Right lung (tissue), 2 donors: ENCODE measurements at regions not wholly inside any gene's neighbourhood (a gene's known extent, or its start where the extent isn't known, plus 50 kb on each side); places are given as distances from the start of the nearest gene placed in this dataset.

ENCODE experiments used
- DNase-seq, 2 donors: peaks; one replicate each; pipeline ENCODE4 v3.0.0-alpha.2; 2013

DNA sequence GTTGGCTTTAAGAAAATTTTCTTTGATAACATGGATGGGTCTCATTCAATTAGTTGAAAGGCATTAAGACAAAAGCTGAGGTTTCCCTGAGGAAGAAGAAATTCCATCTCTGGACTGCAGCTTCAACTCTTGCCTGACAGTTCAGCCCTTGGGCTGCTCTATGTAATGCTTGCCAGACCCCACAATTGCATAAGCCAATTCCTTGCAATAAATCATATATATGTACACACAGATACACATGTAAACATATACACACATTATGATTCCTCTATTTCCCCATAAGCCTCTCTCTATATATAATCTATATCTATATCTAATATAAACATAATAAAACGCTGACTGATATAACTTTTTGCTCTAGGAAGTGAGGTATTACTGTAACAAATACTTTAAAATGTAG, 301.5 kb upstream of the PRMT6 start:
- DNase-seq: peak in 1 of 2 donors; percentile 1

GRCh38 chr1:106755682-106756406, 300.6 kb upstream of the PRMT6 start:
- no peak for DNase-seq

DNA sequence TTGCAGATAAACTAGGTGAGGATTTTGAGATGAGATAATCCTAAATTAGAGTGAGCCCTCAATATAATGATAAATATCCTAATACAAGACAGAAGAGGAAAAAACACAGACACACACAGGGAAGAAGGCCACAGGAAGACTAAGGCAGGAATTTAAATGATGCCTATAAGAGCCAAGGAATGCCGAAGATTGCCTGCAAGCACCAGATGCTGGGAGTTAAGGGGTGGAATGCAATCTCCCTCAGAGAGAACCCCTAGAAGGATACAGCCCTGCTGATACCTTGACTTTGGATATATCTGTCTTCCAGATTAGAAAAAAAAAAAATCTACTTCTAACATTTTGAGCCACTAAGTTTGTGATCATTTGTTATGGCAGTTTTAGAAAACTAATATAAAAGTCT, 299.7 kb upstream of the PRMT6 start:
- no peak for DNase-seq

GRCh38 chr1:106768077-106768476, 288.4 kb upstream of the PRMT6 start:
- no peak for DNase-seq

DNA sequence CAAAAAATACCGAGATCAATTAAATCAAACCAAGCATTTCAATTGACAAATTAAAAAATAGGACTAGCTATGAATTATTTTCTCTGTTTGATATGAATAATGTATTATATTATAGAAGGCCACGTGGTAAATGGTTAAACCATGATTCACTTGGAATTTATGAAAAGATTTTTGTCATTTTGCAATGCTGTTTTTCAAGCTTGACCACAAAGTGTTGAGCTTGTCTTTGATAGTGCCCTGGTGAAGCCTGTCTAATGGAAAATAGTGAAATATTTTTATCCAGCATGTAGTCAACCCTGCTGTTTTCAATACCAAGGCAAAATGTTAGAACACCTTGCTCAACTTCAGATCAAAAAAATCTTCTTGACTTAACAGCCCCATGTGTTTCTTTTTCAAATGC, 288.0 kb upstream of the PRMT6 start:
- no peak for DNase-seq

- no peak for DNase-seq
These were observed 283.3 kb upstream of the PRMT6 start for GRCh38 chr1:106773206-106773605.

GRCh38 chr1:106780066-106780465, 276.4 kb upstream of the PRMT6 start:
- no peak for DNase-seq

GRCh38 chr1:106780806-106781569, 275.5 kb upstream of the PRMT6 start:
- no peak for DNase-seq

DNA sequence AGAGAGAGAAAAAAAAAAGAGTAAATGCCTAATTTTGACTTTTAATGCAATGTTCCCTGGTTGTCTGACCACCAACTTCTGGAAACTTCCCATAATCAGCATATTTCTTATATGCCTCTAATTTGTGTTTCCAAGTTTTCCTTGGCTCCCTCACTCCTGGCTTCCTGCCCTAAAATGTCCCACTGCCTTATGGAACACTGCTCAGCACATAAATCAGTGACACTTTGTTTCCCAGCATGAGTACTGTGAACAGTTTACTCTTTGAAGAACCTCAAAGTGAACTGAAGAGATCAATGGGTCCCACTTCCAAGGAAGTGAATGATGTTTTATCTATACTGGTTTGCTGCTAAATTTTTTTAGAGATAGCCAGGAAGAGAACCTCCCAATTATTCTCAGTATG, 271.3 kb upstream of the PRMT6 start:
- peak; percentile 77 to 78 for DNase-seq

GRCh38 chr1:106787520-106787919, 269.0 kb upstream of the PRMT6 start:
- no peak for DNase-seq

DNA sequence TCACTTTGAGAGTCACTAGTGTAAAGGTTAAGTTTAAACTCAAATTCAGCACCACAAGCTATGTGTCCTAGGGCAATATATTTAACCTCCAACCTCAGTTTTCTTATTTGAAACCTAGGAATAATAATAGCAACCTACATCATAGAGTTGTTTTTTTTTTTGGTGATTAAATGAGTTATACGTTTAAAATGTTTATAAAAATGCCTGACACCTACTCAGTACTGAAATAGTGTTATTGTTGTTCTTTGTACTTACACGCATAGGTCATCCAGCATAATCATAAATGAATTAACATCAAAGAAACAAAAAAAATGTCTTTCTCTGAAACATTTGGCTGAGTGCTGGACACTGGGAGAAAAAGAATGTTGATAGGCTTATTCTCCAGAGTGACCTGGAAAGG, 266.8 kb upstream of the PRMT6 start:
- DNase-seq: no peak

DNA sequence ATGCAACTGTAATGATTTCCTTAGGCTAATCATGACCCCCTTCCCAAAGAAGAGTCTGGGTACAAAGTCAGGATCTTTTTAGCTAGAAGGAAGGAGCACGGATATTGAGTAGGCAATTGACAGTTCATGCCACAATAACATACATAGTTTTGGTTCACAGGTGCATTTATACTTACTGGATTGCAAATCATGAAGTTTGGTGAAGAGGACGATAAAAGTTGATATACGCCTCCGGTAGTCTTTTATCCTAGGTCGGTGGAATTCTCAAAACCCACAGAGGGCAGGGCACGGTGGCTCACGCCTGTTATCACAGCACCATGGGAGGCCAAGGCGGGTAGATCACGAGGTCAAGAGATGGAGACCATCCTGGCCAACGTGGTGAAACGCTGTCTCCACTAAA, 265.4 kb upstream of the PRMT6 start:
- no peak for DNase-seq

DNA sequence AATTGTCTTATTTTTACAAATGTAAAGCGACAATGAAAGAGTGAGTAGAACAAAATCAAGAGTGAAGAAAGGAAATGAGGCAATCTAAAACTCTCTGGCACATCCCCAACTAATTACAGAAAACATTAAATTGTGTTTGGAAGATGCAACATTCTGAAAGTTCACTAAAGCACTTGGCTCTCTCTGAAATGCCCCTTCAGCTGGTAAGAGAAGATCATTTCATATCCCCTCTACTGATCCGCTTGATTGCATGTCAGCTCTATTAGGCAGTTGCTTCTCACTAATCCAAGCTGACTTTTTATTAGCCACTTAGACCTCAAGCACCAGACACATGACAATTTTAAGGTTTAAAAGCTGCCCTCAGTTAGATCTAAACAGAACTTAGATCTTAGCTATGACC, 262.8 kb upstream of the PRMT6 start:
- no peak for DNase-seq

- DNase-seq: no peak
These were observed 257.5 kb upstream of the PRMT6 start for GRCh38 chr1:106798991-106799390.

DNA sequence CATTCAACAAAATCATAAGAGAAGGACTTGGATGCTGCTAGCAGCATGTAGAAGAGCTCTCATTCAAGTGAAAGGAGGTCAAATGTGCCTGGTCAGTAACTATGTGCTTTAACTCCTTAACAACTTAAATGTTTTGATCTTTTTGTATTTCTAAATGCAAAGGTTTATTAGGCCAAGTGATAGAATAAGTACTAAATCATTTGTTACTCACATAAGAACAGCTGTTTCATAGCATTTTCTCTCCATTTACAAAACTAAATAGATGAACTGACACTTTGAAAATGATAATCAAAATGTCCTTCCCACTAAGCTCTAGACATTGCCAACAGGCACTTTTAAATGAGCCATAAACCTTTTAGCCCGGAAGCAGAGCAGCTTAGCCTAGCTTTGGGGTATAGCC, 254.3 kb upstream of the PRMT6 start:
- no peak for DNase-seq

- no peak for DNase-seq
These were observed 242.1 kb upstream of the PRMT6 start for GRCh38 chr1:106814418-106814817.

DNA sequence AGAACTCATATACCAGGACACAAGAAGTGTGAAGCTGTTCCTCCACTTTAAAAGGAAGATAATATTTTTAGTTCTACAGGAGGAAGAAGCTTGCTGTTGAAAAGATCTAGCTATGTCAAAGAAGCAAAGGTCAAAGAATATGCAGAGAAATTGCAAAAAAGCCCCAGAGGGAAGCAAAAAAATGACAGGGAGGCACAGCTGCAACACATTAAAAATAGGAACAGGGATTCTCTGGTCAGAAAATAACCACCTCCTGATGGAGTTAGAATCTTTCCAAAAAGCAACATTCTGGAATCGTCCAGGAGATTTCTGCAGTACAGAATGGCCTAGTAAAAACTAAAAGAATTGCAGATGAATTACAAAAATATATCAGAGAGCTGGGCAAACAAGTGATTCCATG, 238.9 kb upstream of the PRMT6 start:
- no peak for DNase-seq

- DNase-seq: no peak
These were observed 225.0 kb upstream of the PRMT6 start for GRCh38 chr1:106831511-106831910.

GRCh38 chr1:106836708-106837107, 219.8 kb upstream of the PRMT6 start:
- DNase-seq: no peak

DNA sequence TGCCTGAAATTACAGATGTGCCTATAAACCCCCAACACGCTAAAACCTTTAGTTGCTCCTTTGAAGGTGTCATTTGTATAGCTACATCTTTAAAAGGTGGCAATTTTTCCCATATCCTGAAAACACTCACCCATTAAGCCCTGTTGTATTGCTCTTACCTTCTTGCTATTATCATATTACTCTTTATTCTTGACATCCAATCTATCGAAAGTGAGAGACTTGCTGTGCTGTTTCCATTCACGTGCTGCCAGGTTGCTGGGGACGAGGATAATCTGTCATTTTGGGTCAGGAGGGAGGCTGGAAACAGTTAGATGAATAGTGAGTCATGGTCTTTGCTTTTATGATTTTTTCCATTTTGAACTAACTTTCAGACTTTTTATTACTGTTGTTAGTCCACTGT, 213.0 kb upstream of the PRMT6 start:
- DNase-seq: no peak

DNA sequence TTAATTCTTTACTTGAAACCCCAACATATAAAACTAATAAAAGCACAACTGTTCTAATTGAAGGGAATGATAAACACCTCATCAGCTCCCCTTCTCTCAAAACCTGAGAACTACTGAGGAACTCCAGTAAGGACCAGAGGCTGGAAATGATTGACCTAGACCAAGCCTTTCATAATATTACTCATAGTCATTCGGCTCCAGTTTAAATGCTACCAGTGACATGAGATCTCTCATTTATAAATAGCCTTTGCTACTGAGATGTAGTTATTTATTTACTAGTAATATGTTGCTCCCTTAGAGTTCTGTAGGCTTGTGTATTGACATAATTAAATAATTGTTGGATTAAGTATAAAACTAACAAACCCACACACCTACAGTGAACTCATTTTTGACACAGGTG, 209.8 kb upstream of the PRMT6 start:
- no peak for DNase-seq

- DNase-seq: no peak
These were observed 195.4 kb upstream of the PRMT6 start for GRCh38 chr1:106861110-106861509.

- DNase-seq: no peak
These were observed 187.6 kb upstream of the PRMT6 start for GRCh38 chr1:106868828-106869227.

GRCh38 chr1:106875622-106876021, 180.9 kb upstream of the PRMT6 start:
- no peak for DNase-seq
